ENCODE measurements at regions not wholly inside any gene's neighbourhood (a gene's known extent, or its start where the extent isn't known, plus 50 kb on each side); places are given as distances from the start of the nearest gene placed in this dataset.

- TF ChIP-seq CTCF (IDR thresholded peaks at IDR 0.05; ENCODE audit: poor library complexity) (no peak), EZH2 (IDR thresholded peaks at IDR 0.05; ENCODE audit: borderline replicate concordance) (no peak), EZH2phosphoT487 (IDR thresholded peaks at IDR 0.05; ENCODE audit: low read depth, severe bottlenecking, unreplicated experiment) (no peak)
These were observed 1960.8 kb downstream of the PCDH7 start for GRCh38 chr4:32680946-32681345.
